NK-92 (cell line): ENCODE measurements at regions not wholly inside any gene's neighbourhood (a gene's known extent, or its start where the extent isn't known, plus 50 kb on each side); places are given as distances from the start of the nearest gene placed in this dataset.

Source experiments
- DNase-seq: peaks from one replicate; lab custom pipeline; 2025; ENCODE audit not compliant: unreplicated experiment; lab: John Stamatoyannopoulos, UW

GRCh38 chr15:91520850-91521249 is 332.7 kb upstream of the SLCO3A1 start:
- DNase-seq = no peak

GRCh38 chr15:91521548-91521947 is 332.0 kb upstream of the SLCO3A1 start:
- no peak for DNase-seq

- no peak for DNase-seq
These were observed 331.5 kb upstream of the SLCO3A1 start for GRCh38 chr15:91521996-91522395.

- DNase-seq = no peak
These were observed 330.7 kb upstream of the SLCO3A1 start for GRCh38 chr15:91522605-91523332.

- DNase-seq = no peak
These were observed 329.9 kb upstream of the SLCO3A1 start for GRCh38 chr15:91523596-91523995.

GRCh38 chr15:91524534-91524933 is 329.0 kb upstream of the SLCO3A1 start:
- DNase-seq = no peak

- DNase-seq = no peak
These were observed 327.8 kb upstream of the SLCO3A1 start for GRCh38 chr15:91525751-91526150.

- DNase-seq = no peak
These were observed 327.1 kb upstream of the SLCO3A1 start for GRCh38 chr15:91526424-91526823.

GRCh38 chr15:91528801-91529200 is 324.7 kb upstream of the SLCO3A1 start:
- no peak for DNase-seq

- no peak for DNase-seq
These were observed 324.0 kb upstream of the SLCO3A1 start for GRCh38 chr15:91529534-91529933.

- no peak for DNase-seq
These were observed 323.2 kb upstream of the SLCO3A1 start for GRCh38 chr15:91530279-91530678.

GRCh38 chr15:91530956-91531582 is 322.4 kb upstream of the SLCO3A1 start:
- DNase-seq = no peak

GRCh38 chr15:91534235-91534634 is 319.3 kb upstream of the SLCO3A1 start:
- no peak for DNase-seq

- DNase-seq = no peak
These were observed 318.5 kb upstream of the SLCO3A1 start for GRCh38 chr15:91534976-91535375.

- no peak for DNase-seq
These were observed 317.5 kb upstream of the SLCO3A1 start for GRCh38 chr15:91535856-91536500.

- no peak for DNase-seq
These were observed 315.7 kb upstream of the SLCO3A1 start for GRCh38 chr15:91537856-91538255.

- no peak for DNase-seq
These were observed 314.7 kb upstream of the SLCO3A1 start for GRCh38 chr15:91538782-91539181.

- no peak for DNase-seq
These were observed 312.2 kb upstream of the SLCO3A1 start for GRCh38 chr15:91541286-91541685.

GRCh38 chr15:91542226-91542625 is 311.3 kb upstream of the SLCO3A1 start:
- DNase-seq = no peak

GRCh38 chr15:91547356-91547755 is 306.2 kb upstream of the SLCO3A1 start:
- no peak for DNase-seq

GRCh38 chr15:91548549-91548948 is 305.0 kb upstream of the SLCO3A1 start:
- DNase-seq = no peak

- no peak for DNase-seq
These were observed 303.9 kb upstream of the SLCO3A1 start for GRCh38 chr15:91549581-91549980.
